Right lobe of liver (tissue), 4 donors: ENCODE measurements at regions not wholly inside any gene's neighbourhood (a gene's known extent, or its start where the extent isn't known, plus 50 kb on each side); places are given as distances from the start of the nearest gene placed in this dataset.

ENCODE experiments used
- POLR2A ChIP-seq: fragments of 450-650 bp; IDR thresholded peaks from one replicate; pipeline ENCODE4 v1.6.1; 2017; ENCODE audit warnings: antibody characterized with exemption, mild to moderate bottlenecking
- TF ChIP-seq, protein P1 (sequence below), 4 donors: fragments of 200-600 bp in 3 of 4; fragments of 450-650 bp in 1 of 4; IDR thresholded peaks; one replicate each; pipeline versions ENCODE4 v1.5.1 to v1.8.0; 2016 to 2022; ENCODE audit warnings: antibody characterized with exemption in 4 of 4, mild to moderate bottlenecking in 2 of 4
- donor health status: DM: no; HTN: no; CAD: no.
- donor health status: DM: no; HTN: no; CAD: no.
- donor health status: DM: no; HTN: yes; CAD: no.

GRCh38 chr9:1510712-1511111 lies 460.6 kb downstream of the DMRT2 start:
- TF ChIP-seq POLR2A, result no peak
- TF ChIP-seq, protein P1, sequence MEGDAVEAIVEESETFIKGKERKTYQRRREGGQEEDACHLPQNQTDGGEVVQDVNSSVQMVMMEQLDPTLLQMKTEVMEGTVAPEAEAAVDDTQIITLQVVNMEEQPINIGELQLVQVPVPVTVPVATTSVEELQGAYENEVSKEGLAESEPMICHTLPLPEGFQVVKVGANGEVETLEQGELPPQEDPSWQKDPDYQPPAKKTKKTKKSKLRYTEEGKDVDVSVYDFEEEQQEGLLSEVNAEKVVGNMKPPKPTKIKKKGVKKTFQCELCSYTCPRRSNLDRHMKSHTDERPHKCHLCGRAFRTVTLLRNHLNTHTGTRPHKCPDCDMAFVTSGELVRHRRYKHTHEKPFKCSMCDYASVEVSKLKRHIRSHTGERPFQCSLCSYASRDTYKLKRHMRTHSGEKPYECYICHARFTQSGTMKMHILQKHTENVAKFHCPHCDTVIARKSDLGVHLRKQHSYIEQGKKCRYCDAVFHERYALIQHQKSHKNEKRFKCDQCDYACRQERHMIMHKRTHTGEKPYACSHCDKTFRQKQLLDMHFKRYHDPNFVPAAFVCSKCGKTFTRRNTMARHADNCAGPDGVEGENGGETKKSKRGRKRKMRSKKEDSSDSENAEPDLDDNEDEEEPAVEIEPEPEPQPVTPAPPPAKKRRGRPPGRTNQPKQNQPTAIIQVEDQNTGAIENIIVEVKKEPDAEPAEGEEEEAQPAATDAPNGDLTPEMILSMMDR (IDR thresholded peaks at IDR 0.05), result no peak
